ENCODE measurements at regions not wholly inside any gene's neighbourhood (a gene's known extent, or its start where the extent isn't known, plus 50 kb on each side); places are given as distances from the start of the nearest gene placed in this dataset.

DNA sequence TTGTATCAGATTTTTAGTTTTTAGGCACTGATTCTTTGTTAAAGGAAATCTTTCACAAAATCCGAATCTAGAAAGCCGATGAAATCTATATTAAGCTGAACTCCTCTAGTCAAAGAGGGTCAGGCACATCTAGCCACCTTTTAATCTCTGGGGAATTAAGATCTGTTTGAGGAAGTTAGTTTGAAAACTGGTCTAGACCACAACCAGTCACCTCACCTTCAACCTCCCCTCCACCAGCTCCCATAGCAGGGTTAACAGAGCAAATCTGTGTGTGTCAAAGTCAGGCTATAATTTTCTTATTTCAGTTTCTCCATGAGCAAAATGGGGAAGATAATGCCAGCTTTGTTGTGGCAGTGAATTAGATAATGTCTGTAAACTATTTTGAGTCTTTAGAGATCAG lies 110.0 kb upstream of the IGFBP7 start:
- no peak for DNase-seq (ENCODE audit: low spot score)
- H3K27me3 Mint-ChIP-seq (ENCODE audit: low read depth): no peaks in the 10 kb centered on the region
- H3K36me3 Mint-ChIP-seq (ENCODE audit: low read depth): no peaks in the 10 kb centered on the region
- no peaks in the 10 kb centered on the region for H3K9me3 Mint-ChIP-seq
- no peaks in the 10 kb centered on the region for H3K4me1 Mint-ChIP-seq (ENCODE audit: low read depth)
- no peak overlapping the region for H3K27ac Mint-ChIP-seq
- H3K4me3 Mint-ChIP-seq: no peak overlapping the region

DNA sequence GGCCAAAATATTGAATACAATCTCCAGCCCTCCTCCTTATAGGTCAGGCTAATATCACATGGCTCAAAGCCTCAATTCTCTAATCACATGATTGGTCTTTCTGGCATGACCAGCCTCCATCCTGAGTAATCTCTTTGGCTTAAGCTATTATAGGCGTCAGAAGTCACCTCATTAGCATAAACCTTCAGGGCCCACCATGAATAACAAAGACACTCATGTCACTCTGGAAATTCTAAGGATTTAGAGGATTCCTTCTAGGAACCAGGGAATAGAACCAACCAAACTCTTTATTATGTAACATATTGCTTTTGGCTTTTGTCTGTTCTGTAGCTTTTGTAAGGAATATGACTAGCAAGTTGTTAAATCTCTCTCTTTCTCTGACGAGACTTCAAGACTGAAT lies 109.2 kb upstream of the IGFBP7 start:
- Mint-ChIP-seq H3K27me3 (ENCODE audit: low read depth) (no peaks in the 10 kb centered on the region), H3K9me3 (no peaks in the 10 kb centered on the region), H3K4me3 (no peak overlapping the region), H3K36me3 (ENCODE audit: low read depth) (no peaks in the 10 kb centered on the region), H3K27ac (no peak overlapping the region), H3K4me1 (ENCODE audit: low read depth) (no peaks in the 10 kb centered on the region)
- DNase-seq (ENCODE audit: low spot score): no peak

DNA sequence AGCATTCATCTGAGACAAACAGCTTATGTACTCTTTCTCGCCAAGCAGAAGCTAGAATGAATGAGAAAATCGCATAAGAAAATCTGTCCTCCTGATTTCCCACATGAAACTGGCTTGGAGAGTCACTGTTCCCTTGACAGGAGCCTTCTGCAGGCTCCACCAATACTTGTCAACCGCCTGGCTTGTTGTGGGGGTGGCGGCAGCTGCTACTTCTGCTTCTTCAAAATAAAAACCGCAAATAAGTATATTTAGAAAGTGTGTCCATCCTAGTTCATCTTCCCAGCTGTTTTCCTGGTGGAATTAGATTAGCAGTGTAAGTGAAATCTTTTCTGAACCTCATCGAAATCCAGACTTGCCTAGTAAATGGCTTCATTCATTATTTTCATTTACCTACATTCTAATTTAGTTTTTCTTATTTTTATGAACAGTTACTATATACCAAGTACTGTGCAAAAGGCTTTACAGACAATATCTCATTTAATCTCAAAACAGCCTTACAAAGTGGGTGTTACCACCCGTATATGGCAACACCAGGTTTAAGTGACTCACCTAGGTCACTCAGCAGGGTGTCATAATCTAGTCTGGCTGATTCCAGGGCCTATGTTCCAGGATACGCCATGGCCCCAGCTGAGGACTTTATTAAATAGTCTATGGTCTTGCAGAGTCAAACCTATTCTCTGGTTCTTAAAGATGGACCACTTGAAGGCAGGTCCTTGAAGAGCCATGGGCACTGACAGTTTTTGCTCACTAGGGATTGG lies 104.6 kb upstream of the IGFBP7 start:
- Mint-ChIP-seq H3K27me3 (ENCODE audit: low read depth) (no peaks in the 10 kb centered on the region), H3K4me3 (no peak overlapping the region), H3K27ac (no peak overlapping the region), H3K4me1 (ENCODE audit: low read depth) (no peaks in the 10 kb centered on the region), H3K9me3 (no peaks in the 10 kb centered on the region), H3K36me3 (ENCODE audit: low read depth) (no peaks in the 10 kb centered on the region)
- DNase-seq (ENCODE audit: low spot score): no peak

DNA sequence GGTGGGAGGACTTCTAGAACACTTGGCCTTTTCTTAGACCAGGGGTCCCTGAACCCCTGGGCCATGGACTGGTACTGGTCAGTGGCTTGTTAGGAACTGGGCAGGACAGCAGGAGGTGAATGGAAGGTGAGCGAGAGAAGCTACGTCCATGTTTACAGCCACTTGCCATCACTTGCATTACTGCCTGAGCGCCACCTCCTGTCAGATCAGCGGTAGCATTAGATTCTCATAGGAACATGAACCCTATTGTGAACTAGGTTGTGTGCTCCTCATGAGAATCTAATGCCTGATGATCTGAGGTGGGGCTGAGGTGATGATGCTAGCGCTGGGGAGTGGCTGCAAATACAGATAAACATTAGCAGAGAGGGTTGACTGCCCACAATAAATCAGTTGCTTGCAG lies 100.9 kb upstream of the IGFBP7 start:
- Mint-ChIP-seq H3K27ac (no peak overlapping the region), H3K4me3 (no peak overlapping the region), H3K9me3 (no peaks in the 10 kb centered on the region), H3K27me3 (ENCODE audit: low read depth) (no peaks in the 10 kb centered on the region), H3K4me1 (ENCODE audit: low read depth) (no peaks in the 10 kb centered on the region), H3K36me3 (ENCODE audit: low read depth) (no peaks in the 10 kb centered on the region)
- DNase-seq (ENCODE audit: low spot score): no peak

DNA sequence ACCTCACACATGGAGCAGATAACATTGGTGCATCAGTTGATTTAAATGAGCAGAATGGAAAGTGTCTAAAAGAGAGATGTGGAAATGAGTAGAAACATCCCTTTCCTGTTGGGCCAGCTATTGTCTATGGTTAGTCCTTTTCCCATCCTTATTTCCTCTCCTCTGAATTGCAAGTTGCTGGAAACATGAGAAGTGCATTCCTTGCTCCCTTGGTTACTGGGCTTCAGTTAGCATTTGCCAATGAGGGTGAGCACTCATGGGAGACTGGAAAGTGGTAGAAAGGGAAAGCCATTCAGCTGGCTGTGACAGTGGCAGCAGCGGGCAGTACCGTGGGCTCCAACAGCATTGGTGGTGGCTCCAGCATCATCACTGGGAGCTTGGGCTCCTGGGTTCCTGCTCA lies 96.0 kb upstream of the IGFBP7 start:
- Mint-ChIP-seq H3K4me1 (ENCODE audit: low read depth) (no peaks in the 10 kb centered on the region), H3K4me3 (no peak overlapping the region), H3K27ac (no peak overlapping the region), H3K9me3 (no peaks in the 10 kb centered on the region), H3K27me3 (ENCODE audit: low read depth) (peaks cover 5% of the 10 kb centered on the region), H3K36me3 (ENCODE audit: low read depth) (no peaks in the 10 kb centered on the region)
- DNase-seq (ENCODE audit: low spot score): no peak

DNA sequence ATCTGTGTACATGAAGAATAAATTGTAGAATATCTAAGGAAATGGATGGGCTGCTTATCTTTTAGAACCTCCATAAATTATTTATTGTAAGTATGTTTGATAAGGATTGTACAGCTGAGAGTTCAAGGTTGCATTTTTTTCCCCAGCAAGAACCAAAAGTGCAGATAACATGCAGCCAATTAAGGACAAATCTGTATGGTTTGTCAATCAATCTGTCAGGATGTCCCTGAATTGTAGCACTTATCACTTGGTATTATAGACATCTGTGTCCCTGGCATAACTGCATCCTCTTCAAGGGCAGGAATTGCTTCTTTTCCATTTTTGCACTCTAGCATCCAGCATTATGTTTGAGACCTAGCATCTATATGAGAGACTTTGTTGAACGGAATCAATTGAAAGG lies 95.4 kb upstream of the IGFBP7 start:
- peaks cover 5% of the 10 kb centered on the region for H3K27me3 Mint-ChIP-seq (ENCODE audit: low read depth)
- no peaks in the 10 kb centered on the region for H3K36me3 Mint-ChIP-seq (ENCODE audit: low read depth)
- no peak overlapping the region for H3K4me3 Mint-ChIP-seq
- no peak overlapping the region for H3K27ac Mint-ChIP-seq
- no peak for DNase-seq (ENCODE audit: low spot score)
- no peaks in the 10 kb centered on the region for H3K4me1 Mint-ChIP-seq (ENCODE audit: low read depth)
- no peaks in the 10 kb centered on the region for H3K9me3 Mint-ChIP-seq

DNA sequence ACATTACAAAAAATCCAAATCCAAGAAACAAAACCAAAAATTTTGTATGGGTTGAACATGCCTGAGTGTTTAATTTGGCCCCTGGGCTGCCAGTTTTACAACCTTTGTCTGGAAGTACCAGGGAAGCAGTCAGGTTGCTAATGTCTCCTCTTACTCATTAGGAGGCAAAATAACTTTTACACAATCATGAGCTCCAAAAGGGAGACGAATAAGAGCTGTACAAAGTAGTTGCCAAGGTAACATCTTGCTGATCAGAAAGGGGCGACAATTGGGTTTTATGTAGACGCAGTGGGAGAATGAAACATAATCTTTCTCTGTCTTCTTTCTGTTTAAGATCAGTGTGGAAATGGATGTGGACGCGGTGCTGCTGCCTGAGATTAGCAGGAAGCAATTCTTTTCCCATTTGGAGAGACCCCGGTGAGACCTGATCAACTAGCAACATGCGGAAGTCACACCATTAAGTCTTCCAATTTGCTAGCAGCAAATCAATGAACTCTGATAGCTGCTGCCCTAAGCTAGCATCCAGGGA lies 90.7 kb upstream of the IGFBP7 start:
- Mint-ChIP-seq H3K27me3 (ENCODE audit: low read depth) (peaks cover 5% of the 10 kb centered on the region), H3K27ac (no peak overlapping the region), H3K36me3 (ENCODE audit: low read depth) (no peaks in the 10 kb centered on the region), H3K4me1 (ENCODE audit: low read depth) (no peaks in the 10 kb centered on the region), H3K9me3 (no peaks in the 10 kb centered on the region), H3K4me3 (no peak overlapping the region)
- no peak for DNase-seq (ENCODE audit: low spot score)

DNA sequence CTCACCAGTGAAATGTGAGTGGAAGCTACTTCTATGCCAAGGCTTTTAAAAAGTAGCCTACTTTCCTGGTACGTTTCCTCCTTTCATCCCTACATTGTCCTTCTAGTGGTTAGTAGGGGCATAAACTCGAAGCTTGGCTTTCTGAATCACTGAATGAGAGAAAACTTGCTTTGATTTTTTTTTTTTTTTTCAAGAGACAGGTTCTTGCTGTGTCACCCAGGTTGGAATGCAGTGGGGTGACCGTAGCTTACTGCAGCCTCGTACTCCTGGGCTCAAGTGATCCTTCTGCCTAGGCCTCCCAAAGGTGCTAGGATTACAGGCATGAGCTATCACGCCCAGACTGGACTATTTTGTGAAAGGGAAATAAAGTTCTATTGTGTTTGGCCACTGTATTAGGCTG lies 89.1 kb upstream of the IGFBP7 start:
- Mint-ChIP-seq H3K27me3 (ENCODE audit: low read depth) (peaks cover 6% of the 10 kb centered on the region), H3K9me3 (no peaks in the 10 kb centered on the region), H3K4me3 (no peak overlapping the region), H3K27ac (no peak overlapping the region), H3K4me1 (ENCODE audit: low read depth) (no peaks in the 10 kb centered on the region), H3K36me3 (ENCODE audit: low read depth) (no peaks in the 10 kb centered on the region)
- DNase-seq (ENCODE audit: low spot score): no peak

DNA sequence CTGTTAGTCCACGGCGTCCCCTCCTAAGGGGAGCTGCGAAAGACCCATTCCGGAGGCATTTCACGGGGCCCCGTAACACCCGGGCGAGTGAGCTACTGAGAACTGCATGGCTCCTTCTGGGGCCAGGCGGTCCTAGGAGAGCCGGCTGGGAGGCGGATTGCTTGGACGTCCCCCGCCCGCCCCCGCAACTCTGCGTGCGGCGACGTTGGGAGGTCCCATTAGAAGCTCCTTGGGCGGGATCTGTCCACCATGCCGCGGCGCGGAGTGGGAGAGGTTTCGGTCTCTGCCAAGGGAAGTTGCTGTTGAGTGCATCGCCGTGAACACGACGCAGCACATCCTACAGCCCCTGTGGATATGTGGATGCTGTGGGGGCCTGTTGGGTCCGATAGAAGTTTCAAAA lies 85.4 kb upstream of the IGFBP7 start:
- H3K9me3 Mint-ChIP-seq: no peaks in the 10 kb centered on the region
- no peaks in the 10 kb centered on the region for H3K4me1 Mint-ChIP-seq (ENCODE audit: low read depth)
- DNase-seq (ENCODE audit: low spot score): no peak
- H3K27me3 Mint-ChIP-seq (ENCODE audit: low read depth): peaks cover 13% of the 10 kb centered on the region
- H3K36me3 Mint-ChIP-seq (ENCODE audit: low read depth): no peaks in the 10 kb centered on the region
- H3K27ac Mint-ChIP-seq: no peak overlapping the region
- no peak overlapping the region for H3K4me3 Mint-ChIP-seq

DNA sequence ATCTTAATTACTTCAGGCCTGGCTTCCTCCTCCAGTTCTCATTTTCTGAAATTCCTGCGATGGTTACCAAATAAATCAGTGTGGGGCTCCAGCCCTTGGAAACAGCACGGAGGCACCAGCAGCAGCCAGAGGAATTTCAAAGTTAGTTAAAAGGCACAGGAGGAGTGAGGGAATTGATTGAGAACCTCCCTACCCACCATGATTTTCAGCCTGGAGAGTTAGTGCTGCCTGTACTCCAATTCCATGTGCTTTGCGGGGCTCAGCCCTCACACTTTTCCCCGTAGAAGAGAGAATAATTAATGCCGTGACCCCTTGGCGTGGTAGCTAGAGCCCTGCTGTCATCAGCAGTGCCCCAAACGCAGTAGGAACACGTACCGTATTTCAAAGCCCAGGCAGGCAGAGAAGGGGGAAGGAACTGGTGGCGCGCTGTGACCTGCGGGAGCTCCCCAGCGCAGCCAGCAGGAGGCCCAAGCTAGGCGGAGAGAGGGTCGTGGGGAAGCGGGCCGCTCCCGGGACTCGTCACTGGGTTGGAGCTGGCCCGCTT lies 84.0 kb upstream of the IGFBP7 start:
- Mint-ChIP-seq H3K36me3 (ENCODE audit: low read depth) (no peaks in the 10 kb centered on the region), H3K27me3 (ENCODE audit: low read depth) (peaks cover 13% of the 10 kb centered on the region)
- DNase-seq (ENCODE audit: low spot score): no peak

DNA sequence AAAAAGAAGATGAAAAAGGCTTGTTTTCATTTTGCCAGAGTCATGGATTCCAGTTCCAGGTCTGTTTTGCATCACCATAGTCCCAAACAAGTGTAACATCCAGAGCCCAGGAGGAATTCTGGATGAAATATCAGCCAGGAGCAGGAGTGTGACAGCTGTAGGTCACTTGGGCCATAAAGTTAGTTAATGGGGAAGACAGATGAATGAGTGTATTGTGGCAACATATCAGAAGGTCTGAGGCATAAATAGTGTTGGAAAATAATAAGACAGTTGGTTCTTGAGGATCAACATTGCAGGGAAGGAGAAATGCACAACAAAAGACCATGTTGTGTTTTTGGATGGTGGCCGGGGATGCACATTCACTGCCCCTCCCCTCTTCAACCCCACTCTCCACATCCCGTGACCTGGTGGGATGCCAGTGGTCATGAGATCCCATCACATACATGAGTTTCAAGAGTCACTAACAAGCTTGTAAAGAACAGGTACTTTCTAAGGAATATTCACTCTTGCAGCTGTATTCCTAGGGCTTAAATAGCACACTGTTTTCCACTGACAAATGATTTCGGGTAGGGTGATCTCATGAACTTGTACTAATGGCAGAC lies 83.1 kb upstream of the IGFBP7 start:
- Mint-ChIP-seq H3K27me3 (ENCODE audit: low read depth) (peaks cover 13% of the 10 kb centered on the region), H3K4me1 (ENCODE audit: low read depth) (no peaks in the 10 kb centered on the region), H3K36me3 (ENCODE audit: low read depth) (no peaks in the 10 kb centered on the region), H3K4me3 (no peak overlapping the region), H3K9me3 (no peaks in the 10 kb centered on the region), H3K27ac (no peak overlapping the region)
- no peak for DNase-seq (ENCODE audit: low spot score)

More for the DNA sequence above, 84.0 kb upstream of the IGFBP7 start:
- Mint-ChIP-seq H3K27ac (peak overlapping the region; percentile 63), H3K4me3 (no peak overlapping the region), H3K9me3 (no peaks in the 10 kb centered on the region), H3K4me1 (ENCODE audit: low read depth) (no peaks in the 10 kb centered on the region)

DNA sequence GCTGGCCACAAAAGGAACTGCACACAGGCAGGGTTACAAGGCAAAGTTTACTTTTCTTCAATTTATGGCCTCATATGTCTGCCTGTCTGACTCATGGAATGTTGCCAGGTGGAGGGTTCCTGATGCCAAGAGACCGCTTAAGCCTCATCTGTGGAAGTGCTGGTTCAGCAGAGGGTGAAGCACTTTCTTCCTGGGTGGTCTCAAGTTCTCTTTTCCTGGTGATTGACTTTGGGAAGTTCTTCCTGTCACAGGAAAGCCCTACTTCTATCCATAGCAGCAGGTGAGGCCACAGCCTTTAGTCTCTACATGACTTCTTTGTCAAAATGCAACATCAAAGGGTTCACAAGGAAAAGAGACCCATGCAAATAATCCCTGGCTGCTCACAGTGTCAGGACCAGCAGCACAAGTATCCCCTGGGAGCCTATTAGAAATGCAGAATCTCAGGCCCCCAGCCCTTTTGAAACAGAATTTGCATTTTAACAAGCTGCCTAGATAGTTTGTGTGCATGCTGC lies 81.4 kb upstream of the IGFBP7 start:
- H3K4me3 Mint-ChIP-seq: no peak overlapping the region
- H3K9me3 Mint-ChIP-seq: no peaks in the 10 kb centered on the region
- no peak overlapping the region for H3K27ac Mint-ChIP-seq
- DNase-seq (ENCODE audit: low spot score): no peak
- H3K4me1 Mint-ChIP-seq (ENCODE audit: low read depth): no peaks in the 10 kb centered on the region
- peaks cover 13% of the 10 kb centered on the region for H3K27me3 Mint-ChIP-seq (ENCODE audit: low read depth)
- H3K36me3 Mint-ChIP-seq (ENCODE audit: low read depth): no peaks in the 10 kb centered on the region

DNA sequence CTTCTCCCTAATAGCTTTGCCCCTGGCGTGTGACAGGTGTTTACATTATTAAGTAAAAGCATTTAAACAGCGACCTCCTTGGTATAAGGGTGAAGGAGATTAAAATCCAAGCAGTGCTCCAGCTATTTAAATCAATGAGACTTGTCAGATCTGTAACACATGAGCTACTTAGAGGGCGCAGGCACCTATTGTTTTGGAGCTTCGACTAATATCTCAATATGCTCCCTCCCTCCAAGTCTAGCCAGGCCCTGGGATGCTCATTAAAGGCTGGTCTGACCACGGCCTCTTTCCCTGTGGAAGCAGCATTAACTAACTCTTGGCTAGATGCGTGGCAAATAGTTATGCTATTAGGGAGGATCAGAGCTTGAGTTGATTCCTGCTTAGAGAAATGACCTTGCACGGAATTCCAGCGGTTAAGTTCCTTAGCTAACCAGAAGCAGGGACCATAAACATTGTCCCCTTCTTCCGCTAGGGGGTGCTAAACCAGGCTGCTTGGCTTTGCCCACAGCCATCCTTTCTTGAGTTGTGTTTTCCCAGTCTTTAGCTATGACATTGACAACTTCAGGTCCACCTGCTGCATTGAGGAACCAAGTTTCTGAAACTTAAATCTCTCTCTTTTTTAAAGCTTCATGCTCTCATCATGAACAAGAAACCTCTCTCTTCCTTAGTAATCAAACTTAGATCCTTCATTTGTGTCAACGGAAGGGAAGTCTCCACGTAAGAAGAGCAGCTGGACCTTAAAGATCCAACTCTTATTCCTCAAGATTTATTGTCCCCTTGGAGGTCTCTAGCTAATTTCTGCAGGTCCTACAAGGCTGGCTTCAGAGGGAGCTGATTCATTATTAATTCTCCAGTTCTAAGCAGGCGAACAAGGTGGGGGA lies 80.7 kb upstream of the IGFBP7 start:
- Mint-ChIP-seq H3K27me3 (ENCODE audit: low read depth) (peaks cover 13% of the 10 kb centered on the region), H3K4me3 (no peak overlapping the region), H3K36me3 (ENCODE audit: low read depth) (no peaks in the 10 kb centered on the region), H3K4me1 (ENCODE audit: low read depth) (no peaks in the 10 kb centered on the region), H3K9me3 (no peaks in the 10 kb centered on the region), H3K27ac (no peak overlapping the region)
- no peak for DNase-seq (ENCODE audit: low spot score)

DNA sequence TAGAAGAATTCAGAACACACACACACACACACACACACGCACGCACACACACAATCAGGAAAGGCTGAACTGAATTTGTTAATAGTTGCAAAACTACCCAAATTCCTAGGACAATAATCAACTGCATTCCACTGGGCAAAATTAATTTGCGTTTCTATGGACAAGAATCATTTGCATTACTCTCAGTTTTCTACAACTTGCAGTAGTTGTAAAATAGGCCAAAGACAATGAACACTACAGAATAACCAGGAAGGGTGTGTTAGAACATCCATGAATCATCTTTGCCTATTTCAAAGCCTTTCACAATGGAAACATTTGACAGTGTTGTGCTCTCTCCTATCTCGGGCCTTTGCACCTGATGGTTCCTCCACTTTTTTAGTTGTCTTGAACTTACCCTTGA lies 77.1 kb upstream of the IGFBP7 start:
- Mint-ChIP-seq H3K27ac (no peak overlapping the region), H3K4me1 (ENCODE audit: low read depth) (no peaks in the 10 kb centered on the region), H3K36me3 (ENCODE audit: low read depth) (no peaks in the 10 kb centered on the region), H3K9me3 (no peaks in the 10 kb centered on the region), H3K4me3 (no peak overlapping the region), H3K27me3 (ENCODE audit: low read depth) (no peaks in the 10 kb centered on the region)
- no peak for DNase-seq (ENCODE audit: low spot score)
